ENCODE measurements at regions not wholly inside any gene's neighbourhood (a gene's known extent, or its start where the extent isn't known, plus 50 kb on each side); places are given as distances from the start of the nearest gene placed in this dataset.
"Not testable (repeated sequence)": the region's sequence is repeated elsewhere in the genome, so short reads cannot be mapped to it uniquely, and the experiment has no call there.

DNA sequence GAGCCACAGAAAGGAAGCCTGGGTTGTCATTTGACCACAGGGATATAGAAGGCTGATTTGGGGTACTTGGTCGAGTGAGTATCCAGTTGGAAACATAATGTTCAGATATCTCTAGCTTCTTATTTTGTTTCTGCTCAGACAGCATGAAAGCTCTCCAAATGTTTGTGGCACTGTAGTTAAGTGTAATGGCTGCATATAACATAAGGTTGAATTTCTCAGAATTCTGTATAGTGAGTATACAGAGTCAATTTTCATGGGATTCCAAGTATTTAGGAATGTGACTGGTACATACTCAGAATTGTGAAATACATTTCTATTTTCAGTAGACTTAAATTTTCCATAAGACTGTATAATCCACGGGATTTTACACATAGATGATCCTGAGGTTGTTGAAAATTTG lies 2102.1 kb upstream of the RAG2 start:
- DNase-seq, result no peak

GRCh38 chr11:38693306-38693705 lies 2095.3 kb upstream of the RAG2 start:
- no peak for DNase-seq

GRCh38 chr11:38690211-38690610 lies 2092.2 kb upstream of the RAG2 start:
- DNase-seq, result not testable (repeated sequence)

GRCh38 chr11:38687008-38687407 lies 2089.0 kb upstream of the RAG2 start:
- no peak for DNase-seq

- DNase-seq, result no peak
These were observed 2085.4 kb upstream of the RAG2 start for GRCh38 chr11:38683484-38683883.

GRCh38 chr11:38680746-38681145 lies 2082.7 kb upstream of the RAG2 start:
- DNase-seq, result no peak

DNA sequence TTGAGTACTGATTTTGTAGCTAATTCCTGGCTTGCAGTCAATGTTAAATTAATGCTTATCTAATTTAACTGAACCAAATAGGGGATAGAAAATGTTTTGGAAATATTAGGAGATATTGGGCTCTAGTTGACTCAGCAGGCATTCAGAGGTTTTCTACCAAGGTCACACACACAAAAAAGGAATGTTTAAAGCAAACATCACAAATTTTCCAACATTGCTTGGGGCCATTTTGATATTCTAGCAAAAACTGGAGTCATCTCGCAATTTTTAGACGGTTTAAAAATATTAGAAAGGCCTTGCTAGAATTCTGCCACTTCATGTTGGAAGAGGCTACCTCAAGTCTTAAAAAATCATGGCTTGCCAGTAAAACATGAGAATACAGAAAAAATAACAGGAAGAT lies 2082.1 kb upstream of the RAG2 start:
- DNase-seq, result no peak

- DNase-seq, result no peak
These were observed 2074.4 kb upstream of the RAG2 start for GRCh38 chr11:38672445-38672844.

DNA sequence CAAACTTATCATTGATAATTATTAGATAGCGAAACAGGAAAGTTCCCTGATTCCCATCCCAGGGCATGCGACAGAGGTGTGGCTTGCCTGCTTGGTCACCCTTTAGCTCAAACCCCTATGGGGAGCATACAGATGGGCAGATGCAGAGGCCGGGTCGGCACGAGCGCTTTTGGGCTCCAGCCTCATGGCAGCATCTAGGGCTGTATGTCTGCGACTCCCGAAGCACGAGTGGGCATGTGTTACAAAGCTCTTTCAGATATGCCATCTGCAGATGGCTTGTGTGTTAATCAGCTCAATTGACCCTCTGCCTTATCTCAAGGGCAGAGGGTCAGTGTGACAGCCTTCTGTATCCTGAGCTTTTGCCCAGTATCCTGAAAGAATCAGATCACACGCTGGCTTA lies 2069.3 kb upstream of the RAG2 start:
- no peak for DNase-seq

DNA sequence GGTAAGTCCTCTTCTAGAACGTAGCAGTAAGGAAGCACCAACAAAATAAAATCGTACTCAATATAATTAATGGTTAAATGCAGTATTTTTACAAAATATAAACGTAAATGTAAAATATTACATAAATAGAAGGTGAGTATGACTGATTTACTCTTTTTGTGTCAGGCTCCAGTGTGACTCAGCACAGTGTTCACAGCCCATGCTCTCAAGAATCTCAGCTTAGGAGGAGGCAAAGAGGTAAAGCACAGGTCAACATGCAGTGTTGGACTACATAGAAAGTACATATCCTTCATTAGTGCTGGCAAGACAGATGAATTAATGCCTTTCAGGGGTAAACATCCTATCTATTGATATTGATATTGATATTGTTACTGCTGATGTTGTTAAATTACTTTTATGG lies 2050.6 kb upstream of the RAG2 start:
- no peak for DNase-seq

DNA sequence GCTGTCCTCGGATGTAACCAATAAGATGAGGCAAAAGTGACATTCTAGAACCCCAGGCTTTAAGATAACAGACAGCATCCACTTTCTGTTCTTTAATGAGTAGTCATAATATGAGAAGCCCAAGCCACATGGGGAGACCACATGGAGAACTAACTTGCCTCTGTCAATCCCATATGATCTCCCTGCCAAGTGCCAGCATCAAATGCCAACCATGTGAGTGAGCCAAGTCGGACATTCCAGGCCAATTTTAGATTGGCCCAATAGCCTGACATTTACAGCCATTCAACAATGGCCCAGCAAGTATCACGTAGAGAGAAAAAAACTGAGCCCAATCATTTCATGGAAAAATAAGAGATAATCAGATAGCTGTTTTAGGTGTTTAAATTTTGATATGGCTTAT lies 2048.3 kb upstream of the RAG2 start:
- DNase-seq, result no peak

GRCh38 chr11:38640854-38641253 lies 2042.8 kb upstream of the RAG2 start:
- DNase-seq, result no peak

- no peak for DNase-seq
These were observed 2014.7 kb upstream of the RAG2 start for GRCh38 chr11:38612701-38613100.

DNA sequence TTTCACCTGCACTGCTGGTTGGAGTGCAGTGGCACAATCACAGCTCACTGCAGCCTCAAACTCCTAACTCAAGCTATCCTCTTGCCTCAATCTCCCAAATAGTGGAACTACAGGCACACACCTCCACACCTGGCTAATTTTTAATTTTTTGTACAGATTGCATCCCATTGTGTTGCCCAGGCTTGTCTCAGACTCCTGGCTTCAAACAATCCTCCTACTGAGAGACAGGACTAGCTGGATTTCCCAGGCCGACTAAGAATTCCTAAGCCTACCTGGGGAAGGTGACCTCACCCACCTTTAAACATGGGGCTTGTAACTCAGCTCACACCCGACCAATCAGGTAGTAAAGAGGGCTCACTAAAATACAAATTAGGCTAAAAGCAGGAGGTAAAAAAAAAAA lies 2003.3 kb upstream of the RAG2 start:
- DNase-seq, result not testable (repeated sequence)

DNA sequence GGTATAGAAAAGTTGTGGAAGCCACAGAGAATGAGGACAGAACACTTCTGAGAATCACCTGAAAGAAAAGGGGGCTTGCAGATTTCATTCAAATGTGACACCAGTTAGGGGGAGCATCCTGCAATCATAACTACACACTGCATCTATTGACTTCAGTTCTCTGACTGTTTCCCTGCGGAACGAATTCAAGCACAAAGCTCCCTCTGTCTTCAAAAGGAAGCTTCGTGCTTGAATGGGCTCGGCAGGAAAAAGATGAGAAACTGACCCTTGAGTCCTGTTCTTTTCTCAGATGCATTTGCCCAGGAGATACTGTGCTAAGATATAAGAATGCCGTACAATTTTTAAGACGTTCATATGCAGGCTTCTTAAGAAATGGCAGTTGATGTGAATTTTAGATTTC lies 2000.4 kb upstream of the RAG2 start:
- DNase-seq, result no peak

GRCh38 chr11:38595359-38596016 lies 1997.5 kb upstream of the RAG2 start:
- DNase-seq, result not testable (repeated sequence)

DNA sequence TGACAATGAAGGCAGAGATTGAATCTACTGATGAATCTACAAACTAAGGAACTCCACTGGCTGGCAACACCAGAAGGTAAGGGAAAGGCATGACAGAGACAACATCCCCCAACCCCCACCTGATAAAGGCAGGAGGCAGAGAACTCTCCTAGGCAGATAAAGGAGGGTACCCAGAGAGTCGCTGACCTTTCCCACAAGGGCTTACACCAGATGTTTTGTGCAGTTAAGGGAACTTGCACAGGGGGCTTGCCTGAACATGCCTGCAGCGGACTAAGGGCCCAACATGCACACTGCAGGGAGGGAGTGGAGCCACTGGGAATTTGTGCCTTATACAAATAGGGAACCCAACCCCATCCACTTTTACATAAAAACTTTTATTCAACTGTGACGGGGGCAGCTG lies 1996.9 kb upstream of the RAG2 start:
- DNase-seq, result no peak

DNA sequence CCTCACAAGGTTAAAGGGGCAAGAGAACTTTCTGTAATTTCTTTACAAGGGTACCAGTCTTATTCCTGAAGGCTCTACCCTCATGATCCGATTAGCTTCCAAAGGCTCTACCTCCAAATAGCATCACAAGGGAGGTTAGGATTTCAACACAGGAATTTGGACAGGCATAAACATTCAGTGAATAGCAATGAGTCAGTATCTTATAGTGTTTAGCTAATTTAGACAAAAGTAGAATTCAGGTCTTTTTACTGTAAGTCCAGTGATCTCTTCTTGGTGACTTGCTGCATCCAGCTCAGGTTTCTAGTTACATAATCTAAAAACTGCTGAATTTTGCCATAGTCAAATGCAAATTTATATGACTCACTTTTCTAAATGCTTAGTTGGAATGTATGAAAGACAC lies 1995.6 kb upstream of the RAG2 start:
- DNase-seq, result no peak

- no peak for DNase-seq
These were observed 1984.7 kb upstream of the RAG2 start for GRCh38 chr11:38582756-38583155.

DNA sequence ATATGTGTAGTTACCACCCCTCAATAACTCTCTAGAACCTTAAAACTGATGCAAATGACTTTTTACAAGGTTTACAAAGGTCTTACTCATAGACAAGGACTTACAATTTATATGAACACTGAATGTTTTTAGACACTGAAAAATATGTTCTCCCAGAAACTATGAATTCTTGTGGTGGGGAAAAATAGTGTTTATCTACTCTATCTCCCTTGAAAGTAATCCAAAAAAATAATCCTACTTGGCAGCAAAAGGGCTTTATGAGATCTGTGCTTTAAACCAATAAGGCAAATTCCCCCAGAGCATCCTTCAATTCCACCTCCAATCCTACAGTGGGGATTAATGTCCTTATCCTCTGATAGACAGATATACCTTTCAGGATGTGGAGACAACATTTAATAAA lies 1984.1 kb upstream of the RAG2 start:
- no peak for DNase-seq

- no peak for DNase-seq
These were observed 1979.7 kb upstream of the RAG2 start for GRCh38 chr11:38577769-38578168.

GRCh38 chr11:38562562-38562961 lies 1964.5 kb upstream of the RAG2 start:
- no peak for DNase-seq

- no peak for DNase-seq
These were observed 1955.1 kb upstream of the RAG2 start for GRCh38 chr11:38553148-38553547.

GRCh38 chr11:38547462-38547861 lies 1949.4 kb upstream of the RAG2 start:
- no peak for DNase-seq

DNA sequence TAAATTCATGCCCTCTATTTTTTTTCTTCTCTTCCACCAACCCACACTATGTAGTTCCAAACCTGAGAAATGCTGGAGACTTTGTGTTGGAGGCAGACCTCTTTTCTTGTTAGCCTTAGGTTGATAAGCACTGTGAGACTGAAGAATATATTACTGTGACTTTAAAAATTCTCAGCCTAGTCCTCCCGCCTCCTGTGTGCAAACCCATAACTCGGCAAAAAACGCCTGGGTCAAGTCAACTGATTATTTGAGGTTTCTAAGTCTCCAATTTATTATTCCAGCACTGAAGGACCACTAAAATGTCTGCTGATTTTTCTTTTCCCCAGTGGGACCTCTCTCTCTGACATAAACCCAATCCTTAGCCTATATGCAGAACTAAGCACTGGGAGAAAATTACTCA lies 1946.0 kb upstream of the RAG2 start:
- DNase-seq, result no peak

GRCh38 chr11:38543311-38543710 lies 1945.3 kb upstream of the RAG2 start:
- DNase-seq, result no peak

Data from DMS53 (cell line).